B cell (primary cell): ENCODE measurements at regions not wholly inside any gene's neighbourhood (a gene's known extent, or its start where the extent isn't known, plus 50 kb on each side); places are given as distances from the start of the nearest gene placed in this dataset.

Experiments
- CTCF ChIP-seq: fragments of 200-600 bp; IDR thresholded peaks from one replicate; pipeline ENCODE4 v1.8.0; 2022; ENCODE audit warnings: antibody characterized with exemption, mild to moderate bottlenecking
- EZH2 ChIP-seq: IDR thresholded peaks from 2 replicates; pipeline ENCODE4 v1.6.1; 2012; ENCODE audit warnings: borderline replicate concordance, low read depth, mild to moderate bottlenecking, moderate library complexity, low read length; ENCODE audit not compliant: insufficient read depth, poor library complexity, severe bottlenecking

DNA sequence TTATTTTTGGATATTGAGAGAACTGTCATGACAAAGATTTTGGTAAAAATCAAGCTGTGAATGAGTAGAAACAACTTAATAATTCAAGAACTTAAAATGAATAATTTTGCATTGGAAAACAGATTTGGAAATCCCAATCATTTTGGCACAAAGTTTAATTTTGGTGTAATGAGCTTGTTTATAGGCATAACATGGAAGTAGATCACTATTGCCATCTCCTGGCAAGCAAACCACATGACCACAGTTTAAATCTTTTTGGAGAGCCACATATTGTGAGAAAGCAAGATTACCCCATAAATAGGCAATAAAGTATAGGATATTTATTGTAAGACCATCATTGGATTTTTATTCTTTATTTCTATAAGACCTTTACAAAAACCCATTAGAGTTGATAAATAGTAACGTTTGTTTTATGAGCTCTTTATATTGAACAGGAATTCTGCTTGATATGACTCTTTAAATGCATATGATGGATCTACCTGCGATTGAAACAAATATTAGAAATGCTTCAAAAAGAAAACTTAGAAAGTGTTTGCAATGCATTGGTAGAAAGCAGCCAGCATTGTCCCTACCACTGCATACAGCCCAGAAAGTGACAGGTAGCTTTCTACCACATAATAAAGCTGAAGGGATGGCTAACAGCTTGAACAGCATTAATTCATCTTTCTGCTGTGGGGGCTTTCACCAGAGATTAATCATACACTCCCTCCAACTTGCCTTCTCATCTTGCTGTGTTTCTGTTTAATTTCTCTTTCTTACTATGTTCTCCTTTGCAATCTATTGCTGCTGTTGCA, 766.8 kb downstream of the TBL1XR1 start:
- TF ChIP-seq CTCF: no peak
- no peak for TF ChIP-seq EZH2
